ENCODE measurements at regions not wholly inside any gene's neighbourhood (a gene's known extent, or its start where the extent isn't known, plus 50 kb on each side); places are given as distances from the start of the nearest gene placed in this dataset.

DNA sequence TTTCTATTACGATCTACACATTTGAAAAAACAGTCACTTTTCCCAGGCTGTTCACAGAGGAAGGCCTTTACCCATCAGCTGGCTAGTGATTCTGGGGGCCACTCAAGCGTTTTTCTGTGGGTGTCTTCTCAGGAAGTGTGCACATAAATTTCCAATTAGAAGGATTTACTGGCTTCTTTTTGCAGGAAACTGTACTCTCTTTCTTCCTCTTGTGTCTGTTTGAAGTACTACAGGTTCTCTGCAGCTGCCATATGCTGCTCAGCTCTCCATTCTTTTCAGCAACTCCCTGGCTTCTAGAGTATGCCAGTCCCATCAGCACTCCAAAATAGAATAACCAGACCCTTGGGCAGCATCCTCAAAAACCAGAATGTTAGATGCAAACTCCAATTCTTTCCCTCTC lies 110.4 kb upstream of the NAV3 start:
- 63% methylated on average over 2 of the region's 2 CpGs for WGBS (ENCODE audit: low lambda C conversion rate, missing lambda C conversion rate)
- Histone ChIP-seq H2AFZ (no peak overlapping the region), H3K36me3 (replicated peaks; ENCODE audit: insufficient read depth, low read depth) (no peaks in the 10 kb centered on the region), H3K4me1 (ENCODE audit: insufficient read depth) (no peaks in the 10 kb centered on the region), H3K27ac (no peak overlapping the region), H3K27me3 (no peaks in the 10 kb centered on the region), H3K9me2 (replicated peaks; ENCODE audit: insufficient read depth) (no peaks in the 10 kb centered on the region), H3K9me3 (ENCODE audit: low read depth) (no peaks in the 10 kb centered on the region), H3K79me2 (no peaks in the 10 kb centered on the region), H3K4me3 (no peak overlapping the region), H3K4me2 (no peak overlapping the region), H4K20me1 (ENCODE audit: insufficient read depth, poor library complexity, severe bottlenecking) (no peaks in the 10 kb centered on the region)
- no peak for TF ChIP-seq EZH2phosphoT487 (IDR thresholded peaks at IDR 0.05; ENCODE audit: low read depth, severe bottlenecking, unreplicated experiment)
- TF ChIP-seq, protein P1, sequence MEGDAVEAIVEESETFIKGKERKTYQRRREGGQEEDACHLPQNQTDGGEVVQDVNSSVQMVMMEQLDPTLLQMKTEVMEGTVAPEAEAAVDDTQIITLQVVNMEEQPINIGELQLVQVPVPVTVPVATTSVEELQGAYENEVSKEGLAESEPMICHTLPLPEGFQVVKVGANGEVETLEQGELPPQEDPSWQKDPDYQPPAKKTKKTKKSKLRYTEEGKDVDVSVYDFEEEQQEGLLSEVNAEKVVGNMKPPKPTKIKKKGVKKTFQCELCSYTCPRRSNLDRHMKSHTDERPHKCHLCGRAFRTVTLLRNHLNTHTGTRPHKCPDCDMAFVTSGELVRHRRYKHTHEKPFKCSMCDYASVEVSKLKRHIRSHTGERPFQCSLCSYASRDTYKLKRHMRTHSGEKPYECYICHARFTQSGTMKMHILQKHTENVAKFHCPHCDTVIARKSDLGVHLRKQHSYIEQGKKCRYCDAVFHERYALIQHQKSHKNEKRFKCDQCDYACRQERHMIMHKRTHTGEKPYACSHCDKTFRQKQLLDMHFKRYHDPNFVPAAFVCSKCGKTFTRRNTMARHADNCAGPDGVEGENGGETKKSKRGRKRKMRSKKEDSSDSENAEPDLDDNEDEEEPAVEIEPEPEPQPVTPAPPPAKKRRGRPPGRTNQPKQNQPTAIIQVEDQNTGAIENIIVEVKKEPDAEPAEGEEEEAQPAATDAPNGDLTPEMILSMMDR (IDR thresholded peaks at IDR 0.05; ENCODE audit: poor library complexity): peak; percentile 14
- no peak for DNase-seq (ENCODE audit: low spot score)

DNA sequence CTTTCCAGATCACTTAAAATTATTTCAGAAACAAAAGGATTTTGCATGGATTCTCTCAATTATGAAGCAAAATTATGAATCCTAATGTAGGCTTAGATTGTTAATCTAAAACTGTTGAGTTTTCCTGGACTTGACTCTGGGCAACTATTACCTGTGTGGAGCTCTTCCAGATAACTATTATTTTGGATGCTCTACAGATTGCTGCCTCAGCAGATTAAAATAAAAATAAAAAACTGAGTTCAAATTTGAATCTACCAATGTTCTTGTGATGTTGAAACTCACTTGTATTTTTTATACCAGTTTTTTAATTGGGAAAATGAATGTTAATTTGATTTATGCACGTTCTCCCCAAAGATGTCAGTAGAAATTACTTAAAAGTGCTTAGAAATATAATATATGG lies 120.5 kb upstream of the NAV3 start:
- Histone ChIP-seq H3K27me3 (no peaks in the 10 kb centered on the region), H3K79me2 (no peaks in the 10 kb centered on the region), H2AFZ (no peak overlapping the region), H4K20me1 (ENCODE audit: insufficient read depth, poor library complexity, severe bottlenecking) (no peaks in the 10 kb centered on the region), H3K4me3 (no peak overlapping the region), H3K27ac (no peak overlapping the region), H3K4me1 (ENCODE audit: insufficient read depth) (no peaks in the 10 kb centered on the region), H3K36me3 (replicated peaks; ENCODE audit: insufficient read depth, low read depth) (no peaks in the 10 kb centered on the region), H3K9me2 (replicated peaks; ENCODE audit: insufficient read depth) (no peaks in the 10 kb centered on the region), H3K9me3 (ENCODE audit: low read depth) (no peaks in the 10 kb centered on the region), H3K4me2 (no peak overlapping the region)
- TF ChIP-seq, protein P1 (IDR thresholded peaks at IDR 0.05; ENCODE audit: poor library complexity): no peak
- TF ChIP-seq EZH2 (IDR thresholded peaks at IDR 0.05; ENCODE audit: borderline replicate concordance) (no peak), EZH2phosphoT487 (IDR thresholded peaks at IDR 0.05; ENCODE audit: low read depth, severe bottlenecking, unreplicated experiment) (no peak)
- no peak for DNase-seq (ENCODE audit: low spot score)
- WGBS (ENCODE audit: low lambda C conversion rate, missing lambda C conversion rate): 81% methylated on average over 1 of the region's 1 CpG

DNA sequence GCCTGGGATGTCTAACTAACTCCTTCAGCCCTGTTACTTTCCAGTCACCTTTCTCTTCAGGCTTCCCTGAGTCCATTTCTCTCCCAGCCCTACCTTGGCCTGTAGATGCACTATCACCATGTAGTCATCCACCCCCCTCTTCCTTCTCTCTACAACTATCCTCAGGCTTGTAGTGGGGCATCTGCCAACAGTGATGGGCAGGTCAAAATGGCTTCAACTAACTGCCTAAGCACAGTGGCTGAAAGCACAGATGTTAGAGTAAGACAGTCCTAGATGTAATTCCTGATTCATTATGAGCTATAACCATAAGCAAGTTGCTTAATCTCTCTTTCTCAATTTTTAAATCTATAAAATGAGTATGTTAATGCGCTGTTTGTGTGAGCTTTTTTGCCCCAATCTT lies 133.6 kb upstream of the NAV3 start:
- Histone ChIP-seq H2AFZ (no peak overlapping the region), H3K4me3 (no peak overlapping the region), H3K4me1 (ENCODE audit: insufficient read depth) (no peaks in the 10 kb centered on the region), H3K9me3 (ENCODE audit: low read depth) (no peaks in the 10 kb centered on the region), H3K36me3 (replicated peaks; ENCODE audit: insufficient read depth, low read depth) (no peaks in the 10 kb centered on the region), H3K4me2 (no peak overlapping the region), H3K79me2 (no peaks in the 10 kb centered on the region), H3K27me3 (no peaks in the 10 kb centered on the region), H3K9me2 (replicated peaks; ENCODE audit: insufficient read depth) (no peaks in the 10 kb centered on the region), H4K20me1 (ENCODE audit: insufficient read depth, poor library complexity, severe bottlenecking) (no peaks in the 10 kb centered on the region), H3K27ac (no peak overlapping the region)
- TF ChIP-seq EZH2 (IDR thresholded peaks at IDR 0.05; ENCODE audit: borderline replicate concordance) (no peak), EZH2phosphoT487 (IDR thresholded peaks at IDR 0.05; ENCODE audit: low read depth, severe bottlenecking, unreplicated experiment) (no peak)
- TF ChIP-seq, protein P1 (IDR thresholded peaks at IDR 0.05; ENCODE audit: poor library complexity): no peak
- WGBS (ENCODE audit: low lambda C conversion rate, missing lambda C conversion rate): 100% methylated on average over 1 of the region's 1 CpG
- no peak for DNase-seq (ENCODE audit: low spot score)

DNA sequence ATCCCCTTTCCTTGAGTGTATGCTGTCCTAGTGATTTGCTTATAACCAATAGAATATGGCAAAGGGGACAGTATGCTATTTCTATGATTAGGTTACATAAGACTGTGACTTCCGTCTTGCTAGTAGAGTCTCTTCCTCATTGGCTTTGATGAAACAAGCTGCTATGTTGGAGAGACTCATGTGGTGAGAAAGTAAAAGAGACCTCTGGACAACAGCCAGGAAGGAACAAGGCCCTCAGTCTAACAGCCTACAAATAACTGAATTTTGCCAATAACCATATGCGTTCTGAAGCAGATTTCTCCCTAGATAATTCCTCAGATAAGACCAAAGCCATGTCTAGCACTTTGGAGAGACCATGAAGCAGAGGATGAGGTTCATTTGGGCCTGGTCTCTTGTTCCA lies 134.5 kb upstream of the NAV3 start:
- TF ChIP-seq, protein P1 (IDR thresholded peaks at IDR 0.05; ENCODE audit: poor library complexity): no peak
- no peak for TF ChIP-seq EZH2 (IDR thresholded peaks at IDR 0.05; ENCODE audit: borderline replicate concordance)
- no peak for TF ChIP-seq EZH2phosphoT487 (IDR thresholded peaks at IDR 0.05; ENCODE audit: low read depth, severe bottlenecking, unreplicated experiment)
- Histone ChIP-seq H2AFZ (no peak overlapping the region), H3K4me3 (no peak overlapping the region), H3K9me3 (ENCODE audit: low read depth) (no peaks in the 10 kb centered on the region), H3K4me1 (ENCODE audit: insufficient read depth) (no peaks in the 10 kb centered on the region), H3K4me2 (no peak overlapping the region), H3K27me3 (no peaks in the 10 kb centered on the region), H3K27ac (no peak overlapping the region), H4K20me1 (ENCODE audit: insufficient read depth, poor library complexity, severe bottlenecking) (no peaks in the 10 kb centered on the region), H3K79me2 (no peaks in the 10 kb centered on the region), H3K9me2 (replicated peaks; ENCODE audit: insufficient read depth) (no peaks in the 10 kb centered on the region), H3K36me3 (replicated peaks; ENCODE audit: insufficient read depth, low read depth) (no peaks in the 10 kb centered on the region)
- WGBS (ENCODE audit: low lambda C conversion rate, missing lambda C conversion rate): 93% methylated on average over 2 of the region's 2 CpGs
- DNase-seq (ENCODE audit: low spot score): no peak
